Lower leg skin (tissue), 4 donors: ENCODE measurements at regions not wholly inside any gene's neighbourhood (a gene's known extent, or its start where the extent isn't known, plus 50 kb on each side); places are given as distances from the start of the nearest gene placed in this dataset.

Experiments used
- DNase-seq, 2 donors: peaks; one replicate each; pipeline ENCODE4 v3.0.0-alpha.2; 2019; ENCODE audit warnings: low spot score in 2 of 2
- H3K4me3 ChIP-seq: fragments of 200-600 bp; sonication (generic); 2 replicates; pipeline ENCODE4 v1.5.1; 2017; ENCODE audit warnings: mild to moderate bottlenecking, low read depth; ENCODE audit not compliant: poor library complexity, severe bottlenecking
- CTCF ChIP-seq, 3 donors: fragments of 450-650 bp; IDR thresholded peaks; one replicate each; pipeline ENCODE4 v1.5.1; 2016; ENCODE audit warnings: antibody characterized with exemption in 3 of 3, mild to moderate bottlenecking in 3 of 3, moderate library complexity in 2 of 3
- POLR2A ChIP-seq, 2 donors: fragments of 450-650 bp; IDR thresholded peaks; one replicate each; pipeline ENCODE4 v1.6.1; 2016 to 2017; ENCODE audit warnings: antibody characterized with exemption in 2 of 2, mild to moderate bottlenecking in 1 of 2, moderate library complexity in 1 of 2
- WGBS, 2 donors: methylation state at CpG; one replicate each; pipeline ENCODE4 v1.1.5; 2018; 5-methylcytosine and 5-hydroxymethylcytosine counted together
- intact Hi-C: fragments of 100-400 bp; cut with DNase I; formaldehyde crosslinking; loops from one replicate; pipeline ENCODE4 v1.15.0; 2023; ENCODE audit warnings: low total_unique reads

GRCh38 chr15:77800305-77800704 is 167.6 kb upstream of the LINGO1 start:
- no peak for DNase-seq
- TF ChIP-seq CTCF (IDR thresholded peaks at IDR 0.05) (no peak), POLR2A (IDR thresholded peaks at IDR 0.05) (no peak)
- H3K4me3 ChIP-seq, result no peak overlapping the region
- 66 to 73% methylated on average over 5 of the region's 5 CpGs for WGBS, 2 donors
- intact Hi-C loops, result no loop called here

GRCh38 chr15:77798847-77799246 is 166.1 kb upstream of the LINGO1 start:
- intact Hi-C loops, result no loop called here
- H3K4me3 ChIP-seq, result no peak overlapping the region
- WGBS, 2 donors, result 100% methylated on average over 3 of the region's 3 CpGs
- DNase-seq, result no peak
- no peak for TF ChIP-seq CTCF (IDR thresholded peaks at IDR 0.05)
- no peak for TF ChIP-seq POLR2A (IDR thresholded peaks at IDR 0.05)

GRCh38 chr15:77798151-77798835 is 165.6 kb upstream of the LINGO1 start:
- intact Hi-C loops, result no loop called here
- WGBS, 2 donors, result 74% methylated on average over 9 to 11 of the region's 13 CpGs
- no peak for DNase-seq
- no peak for TF ChIP-seq POLR2A (IDR thresholded peaks at IDR 0.05)
- TF ChIP-seq CTCF (IDR thresholded peaks at IDR 0.05), result no peak
- H3K4me3 ChIP-seq, result no peak overlapping the region

- no peak for DNase-seq
- 56 to 60% methylated on average over 8 of the region's 8 CpGs for WGBS, 2 donors
- H3K4me3 ChIP-seq, result no peak overlapping the region
- no peak for TF ChIP-seq POLR2A (IDR thresholded peaks at IDR 0.05)
- no peak for TF ChIP-seq CTCF (IDR thresholded peaks at IDR 0.05)
- intact Hi-C loops, result no loop called here
These were observed 164.6 kb upstream of the LINGO1 start for GRCh38 chr15:77797270-77797669.

- TF ChIP-seq POLR2A (IDR thresholded peaks at IDR 0.05) (no peak), CTCF (IDR thresholded peaks at IDR 0.05) (no peak)
- no peak overlapping the region for H3K4me3 ChIP-seq
- intact Hi-C loops, result no loop called here
- 76 to 78% methylated on average over 10 to 11 of the region's 11 CpGs for whole genome bisulfite sequencing, 2 donors
- no peak for DNase-seq
These were observed 163.5 kb upstream of the LINGO1 start for GRCh38 chr15:77796046-77796729.
